AG04449 (cell line): ENCODE measurements at regions not wholly inside any gene's neighbourhood (a gene's known extent, or its start where the extent isn't known, plus 50 kb on each side); places are given as distances from the start of the nearest gene placed in this dataset.

Experiments
- CTCF ChIA-PET: fragments of 350-600 bp; formaldehyde crosslinking; extraction: SDS; loops from one replicate; lab custom pipeline; 2021; ENCODE audit warnings: antibody characterized with exemption; lab: Yijun Ruan, JAX
- POLR2A ChIA-PET: fragments of 400-600, 350-600 bp; formaldehyde crosslinking; extraction: SDS; loops from one replicate; lab custom pipeline; 2020; ENCODE audit warnings: antibody characterized with exemption, inconsistent platforms; lab: Yijun Ruan, JAX
- DNase-seq: peaks from one replicate; pipeline ENCODE4 v3.0.0-alpha.2; 2010; ENCODE audit warnings: low read depth, low spot score
- H3K4me3 ChIP-seq: 2 replicates; pipeline ENCODE4 v1.5.1; 2011; ENCODE audit warnings: low read depth, mild to moderate bottlenecking, control low read depth, low read length
- CTCF ChIP-seq: IDR thresholded peaks from one replicate; pipeline ENCODE4 v1.5.1; 2011; ENCODE audit warnings: mild to moderate bottlenecking, moderate library complexity, low read length, control low read depth, inconsistent platforms; ENCODE audit not compliant: insufficient read depth; ENCODE audit errors: missing control alignments

GRCh38 chr5:164210491-164210890 is 705.1 kb downstream of the MAT2B start:
- H3K4me3 ChIP-seq, result no peak overlapping the region
- TF ChIP-seq CTCF, result no peak
- POLR2A ChIA-PET, result no interaction called here
- DNase-seq, result no peak
- CTCF ChIA-PET, result no interaction called here

DNA sequence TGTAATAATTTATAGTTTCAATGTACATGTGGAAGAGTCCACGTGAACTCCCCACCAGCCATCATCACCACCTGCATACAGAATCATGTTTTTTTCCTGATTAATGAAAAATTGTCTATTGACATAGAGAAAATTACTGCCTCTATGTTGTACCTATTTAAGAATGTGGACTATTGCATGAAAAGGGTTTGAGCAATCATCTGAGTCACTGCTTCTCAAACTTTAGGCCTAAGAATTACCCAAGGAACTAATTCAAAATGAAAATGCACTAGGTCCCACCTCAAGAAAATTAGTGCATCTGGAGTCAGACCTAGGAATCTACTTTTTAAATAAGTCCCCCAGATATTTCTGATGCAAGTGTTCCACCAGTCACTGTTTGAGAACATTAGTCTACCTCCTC is 709.3 kb downstream of the MAT2B start:
- POLR2A ChIA-PET, result no interaction called here
- CTCF ChIA-PET, result no interaction called here
- no peak for TF ChIP-seq CTCF

GRCh38 chr5:164217464-164217863 is 712.0 kb downstream of the MAT2B start:
- DNase-seq, result no peak
- TF ChIP-seq CTCF, result no peak
- POLR2A ChIA-PET, result no interaction called here
- CTCF ChIA-PET, result no interaction called here
- H3K4me3 ChIP-seq, result no peak overlapping the region

More for the DNA sequence above, 709.3 kb downstream of the MAT2B start:
- H3K4me3 ChIP-seq, result no peak overlapping the region
- DNase-seq, result no peak

DNA sequence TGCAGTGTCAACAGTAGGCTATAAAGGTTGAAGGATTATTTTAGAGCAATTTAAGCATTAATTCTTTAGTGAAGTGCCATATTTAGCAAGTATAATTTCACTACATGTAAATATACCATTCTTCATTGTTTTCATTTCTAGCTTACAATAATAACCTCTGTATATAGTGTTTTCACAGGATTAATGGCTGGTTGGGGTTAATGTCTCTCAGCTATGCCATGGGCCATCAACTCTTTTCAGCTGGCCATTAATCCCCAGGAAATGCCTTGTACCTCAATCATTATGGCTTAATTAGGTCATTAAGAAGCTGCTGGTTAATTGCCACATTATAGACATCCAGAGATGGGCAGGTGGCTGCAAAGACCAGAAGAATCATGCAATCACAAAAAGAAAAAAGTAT is 715.1 kb downstream of the MAT2B start:
- no peak overlapping the region for H3K4me3 ChIP-seq
- TF ChIP-seq CTCF, result no peak
- DNase-seq, result no peak
- POLR2A ChIA-PET, result no interaction called here
- CTCF ChIA-PET, result no interaction called here

GRCh38 chr5:164224236-164224635 is 718.8 kb downstream of the MAT2B start:
- CTCF ChIA-PET, result no interaction called here
- H3K4me3 ChIP-seq, result no peak overlapping the region
- POLR2A ChIA-PET, result no interaction called here
- no peak for DNase-seq
- no peak for TF ChIP-seq CTCF

GRCh38 chr5:164224772-164225171 is 719.4 kb downstream of the MAT2B start:
- POLR2A ChIA-PET, result no interaction called here
- CTCF ChIA-PET, result no interaction called here
- no peak for TF ChIP-seq CTCF
- no peak overlapping the region for H3K4me3 ChIP-seq
- DNase-seq, result no peak
